H9 (cell line): ENCODE measurements at regions not wholly inside any gene's neighbourhood (a gene's known extent, or its start where the extent isn't known, plus 50 kb on each side); places are given as distances from the start of the nearest gene placed in this dataset.
"Not testable (repeated sequence)": the region's sequence is repeated elsewhere in the genome, so short reads cannot be mapped to it uniquely, and the experiment has no call there.

Source experiments
- DNase-seq: peaks from one replicate; pipeline ENCODE4 v3.0.0-alpha.2; 2017
- H2AFZ ChIP-seq: one replicate; pipeline ENCODE4 v1.6.1; 2013; ENCODE audit warnings: mild to moderate bottlenecking, low read length, control low read depth, moderate library complexity
- H2AK5ac ChIP-seq: 2 replicates; pipeline ENCODE4 v1.6.1; 2013; ENCODE audit warnings: low read length, control low read depth, mixed read lengths; ENCODE audit not compliant: insufficient read length
- H2BK120ac ChIP-seq: one replicate; pipeline ENCODE4 v1.6.1; 2013; ENCODE audit warnings: low read depth, mild to moderate bottlenecking, low read length, control low read depth, inconsistent platforms; ENCODE audit not compliant: poor library complexity, severe bottlenecking
- H2BK12ac ChIP-seq: 2 replicates; pipeline ENCODE4 v1.6.1; 2013; ENCODE audit warnings: low read length, control low read depth, mixed read lengths, low read depth; ENCODE audit not compliant: insufficient read length
- H2BK15ac ChIP-seq: 2 replicates; pipeline ENCODE4 v1.6.1; 2013; ENCODE audit warnings: low read depth, low read length, control low read depth
- H2BK20ac ChIP-seq: one replicate; pipeline ENCODE4 v1.6.1; 2013; ENCODE audit warnings: low read depth, mild to moderate bottlenecking, low read length, control low read depth, inconsistent platforms; ENCODE audit not compliant: poor library complexity, severe bottlenecking
- H2BK5ac ChIP-seq: 2 replicates; pipeline ENCODE4 v1.6.1; 2013; ENCODE audit warnings: low read length, control low read depth, mixed read lengths; ENCODE audit not compliant: insufficient read length
- H3K14ac ChIP-seq: 2 replicates; pipeline ENCODE4 v1.6.1; 2013; ENCODE audit warnings: low read length, control low read depth; ENCODE audit not compliant: insufficient read depth
- H3K18ac ChIP-seq: 2 replicates; pipeline ENCODE4 v1.6.1; 2013; ENCODE audit warnings: low read depth, mild to moderate bottlenecking, mixed read lengths, low read length, control low read depth; ENCODE audit not compliant: insufficient read length
- H3K23ac ChIP-seq: 2 replicates; pipeline ENCODE4 v1.6.1; 2013; ENCODE audit warnings: low read length, control low read depth, mixed read lengths, low read depth; ENCODE audit not compliant: insufficient read length
- H3K23me2 ChIP-seq: 2 replicates; pipeline ENCODE4 v1.6.1; 2013; ENCODE audit warnings: low read depth, mild to moderate bottlenecking, mixed read lengths, low read length, control low read depth; ENCODE audit not compliant: insufficient read length, poor library complexity, severe bottlenecking
- H3K27ac ChIP-seq: 2 replicates; pipeline ENCODE4 v1.5.1; 2013; ENCODE audit warnings: low read length, control low read depth, mixed read lengths, low read depth; ENCODE audit not compliant: insufficient read length
- H3K27me3 ChIP-seq: 2 replicates; pipeline ENCODE4 v1.6.1; 2013; ENCODE audit warnings: low read length, control low read depth, inconsistent platforms; ENCODE audit not compliant: insufficient read depth
- H3K4ac ChIP-seq: 2 replicates; pipeline ENCODE4 v1.6.1; 2013; ENCODE audit warnings: low read depth, mild to moderate bottlenecking, control low read depth, inconsistent platforms, low read length, moderate library complexity
- H3K4me1 ChIP-seq: 2 replicates; pipeline ENCODE4 v1.6.1; 2013; ENCODE audit warnings: low read length, control low read depth, inconsistent platforms; ENCODE audit not compliant: insufficient read depth
- H3K4me2 ChIP-seq: 2 replicates; pipeline ENCODE4 v1.6.1; 2013; ENCODE audit warnings: low read length, control low read depth, mixed read lengths; ENCODE audit not compliant: insufficient read length, insufficient read depth
- H3K56ac ChIP-seq: 2 replicates; pipeline ENCODE4 v1.6.1; 2013; ENCODE audit warnings: low read depth, mild to moderate bottlenecking, mixed read lengths, low read length, control low read depth; ENCODE audit not compliant: insufficient read length
- H3K79me1 ChIP-seq: 2 replicates; pipeline ENCODE4 v1.6.1; 2013; ENCODE audit warnings: low read depth, mild to moderate bottlenecking, moderate library complexity, low read length, control low read depth, inconsistent platforms; ENCODE audit not compliant: insufficient read depth, poor library complexity, severe bottlenecking
- H3K79me2 ChIP-seq: 2 replicates; pipeline ENCODE4 v1.6.1; 2013; ENCODE audit warnings: low read length, control low read depth, inconsistent platforms; ENCODE audit not compliant: insufficient read depth
- H3K9ac ChIP-seq: 2 replicates; pipeline ENCODE4 v1.6.1; 2013; ENCODE audit warnings: low read length, control low read depth, mixed read lengths; ENCODE audit not compliant: insufficient read length; ENCODE audit errors: extremely low read depth
- H3K9me3 ChIP-seq: one replicate; pipeline ENCODE4 v1.6.1; 2013; ENCODE audit warnings: low read depth, low read length, inconsistent platforms; ENCODE audit not compliant: control insufficient read depth
- H3T11ph ChIP-seq: one replicate; pipeline ENCODE4 v1.6.1; 2013; ENCODE audit warnings: mild to moderate bottlenecking, low read length, control low read depth, inconsistent platforms
- H4K20me1 ChIP-seq: one replicate; pipeline ENCODE4 v1.6.1; 2013; ENCODE audit not compliant: control insufficient read depth, insufficient read length, insufficient read depth
- H4K5ac ChIP-seq: 2 replicates; pipeline ENCODE4 v1.6.1; 2013; ENCODE audit warnings: low read depth, mild to moderate bottlenecking, mixed read lengths, low read length, control low read depth; ENCODE audit not compliant: insufficient read length
- H4K8ac ChIP-seq: replicated peaks from 2 replicates; pipeline ENCODE4 v1.6.1; 2013; ENCODE audit warnings: low read length, control low read depth, mixed read lengths, low read depth; ENCODE audit not compliant: insufficient read length
- H4K91ac ChIP-seq: 2 replicates; pipeline ENCODE4 v1.6.1; 2013; ENCODE audit warnings: low read depth, mild to moderate bottlenecking, moderate library complexity, mixed read lengths, low read length, control low read depth; ENCODE audit not compliant: insufficient read length
- H3K27ac Mint-ChIP-seq, 3 experiments: 2 replicates in 2 of 3; 3 replicates in 1 of 3; pipeline ENCODE4 v1.8.0; 2020 to 2021; ENCODE audit warnings: mixed read lengths in 3 of 3, mild to moderate bottlenecking in 1 of 3, moderate library complexity in 1 of 3
- H3K27me3 Mint-ChIP-seq: 2 replicates; pipeline ENCODE4 v1.8.0; 2021; ENCODE audit warnings: low read depth, mild to moderate bottlenecking, moderate library complexity, mixed read lengths
- H3K36me3 Mint-ChIP-seq, 3 experiments: 2 replicates in 2 of 3; 3 replicates in 1 of 3; pipeline ENCODE4 v1.8.0; 2020 to 2021; ENCODE audit warnings: low read depth in 3 of 3, mixed read lengths in 3 of 3; ENCODE audit not compliant: insufficient read depth in 1 of 3
- H3K4me1 Mint-ChIP-seq, 2 experiments: 2 replicates each; pipeline ENCODE4 v1.8.0; 2020; ENCODE audit warnings: mixed read lengths in 2 of 2
- H3K4me3 Mint-ChIP-seq, 2 experiments: 2 replicates in 1 of 2; 3 replicates in 1 of 2; pipeline ENCODE4 v1.8.0; 2020 to 2021; ENCODE audit warnings: mild to moderate bottlenecking in 2 of 2, mixed read lengths in 2 of 2, moderate library complexity in 1 of 2
- H3K9me3 Mint-ChIP-seq, 2 experiments: 2 replicates in 1 of 2; 3 replicates in 1 of 2; pipeline ENCODE4 v1.8.0; 2020; ENCODE audit warnings: mild to moderate bottlenecking in 2 of 2, mixed read lengths in 2 of 2, moderate library complexity in 1 of 2
- CTCF ChIP-seq: fragments of 200-600 bp; sonication (generic); conservative IDR thresholded peaks from 3 replicates; pipeline ENCODE4 v1.8.0; 2021; ENCODE audit warnings: antibody characterized with exemption, mild to moderate bottlenecking
- WGBS: extraction: QIAGEN DNeasy Blood & Tissue Kit; methylation state at CpG from one replicate; pipeline ENCODE4 v1.1.7; 2013; ENCODE audit warnings: missing lambda C conversion rate, low lambda C conversion rate, mixed read lengths; ENCODE audit not compliant: insufficient read length; ENCODE audit errors: extremely low coverage; 5-methylcytosine and 5-hydroxymethylcytosine counted together

- Histone ChIP-seq H2BK5ac (no peak overlapping the region), H3K27ac (no peak overlapping the region), H2BK20ac (no peak overlapping the region), H3K23ac (no peak overlapping the region), H3K18ac (no peak overlapping the region), H2BK12ac (no peak overlapping the region), H3K4ac (no peak overlapping the region), H4K91ac (no peak overlapping the region), H3K4me2 (no peak overlapping the region), H2AFZ (no peak overlapping the region), H3K4me1 (no peaks in the 10 kb centered on the region), H2BK15ac (no peak overlapping the region), H3K79me2 (no peaks in the 10 kb centered on the region), H3K9ac (no peak overlapping the region), H3K9me3 (no peaks in the 10 kb centered on the region), H3K79me1 (no peaks in the 10 kb centered on the region), H3K23me2 (no peaks in the 10 kb centered on the region), H3K56ac (no peak overlapping the region), H3K14ac (no peak overlapping the region), H3T11ph (no peak overlapping the region), H3K27me3 (no peaks in the 10 kb centered on the region), H2AK5ac (no peak overlapping the region), H2BK120ac (no peak overlapping the region), H4K5ac (no peak overlapping the region), H4K8ac (no peak overlapping the region), H4K20me1 (no peaks in the 10 kb centered on the region)
- Mint-ChIP-seq H3K4me1 (no peaks in the 10 kb centered on the region), H3K36me3 (no peaks in the 10 kb centered on the region), H3K4me3 (no peak overlapping the region), H3K27me3 (no peaks in the 10 kb centered on the region; the same call in 1 of the 2 replicates), H3K27ac (no peak overlapping the region; a peak in 1 of 7 replicates), H3K9me3 (peaks cover 0 to 2% of the 10 kb centered on the region in 2 experiments; a peak in 2 of 5 replicates)
- DNase-seq, result no peak
- TF ChIP-seq CTCF, result no peak
- WGBS, result no CpG with 5 or more reads among the region's 3 CpGs
These were observed 136.6 kb upstream of the EPB41L4A start for GRCh38 chr5:112555691-112556090.

- H3K23ac ChIP-seq, H2BK12ac ChIP-seq: not testable (repeated sequence)
- H3K9me3 ChIP-seq, result peaks cover 12% of the 10 kb centered on the region
These were observed 140.4 kb upstream of the EPB41L4A start for GRCh38 chr5:112559501-112559900.

More at GRCh38 chr5:112559501-112559900, 140.4 kb upstream of the EPB41L4A start:
- not testable (repeated sequence) for H2AFZ ChIP-seq, H3K14ac ChIP-seq, H3K27me3 Mint-ChIP-seq, H3K4me2 ChIP-seq, H3T11ph ChIP-seq, H3K18ac ChIP-seq, H2BK15ac ChIP-seq, H3K56ac ChIP-seq, H2BK5ac ChIP-seq, H2BK120ac ChIP-seq, H3K27me3 ChIP-seq, DNase-seq, H4K20me1 ChIP-seq, H2AK5ac ChIP-seq, H2BK20ac ChIP-seq, H4K91ac ChIP-seq, H4K8ac ChIP-seq, H3K27ac ChIP-seq, H3K4me3 Mint-ChIP-seq, H3K23me2 ChIP-seq, H3K4me1 ChIP-seq, H4K5ac ChIP-seq, H3K9ac ChIP-seq, H3K4ac ChIP-seq, H3K79me1 ChIP-seq, H3K79me2 ChIP-seq
- H3K27ac Mint-ChIP-seq, result peak overlapping the region in 1 of 3 experiments; percentile 68; a peak in 1 of 7 replicates
- no CpG with 5 or more reads among the region's 2 CpGs for WGBS
- peaks cover 25 to 26% of the 10 kb centered on the region in 2 experiments for H3K9me3 Mint-ChIP-seq
- H3K4me1 Mint-ChIP-seq, result peaks cover 4 to 10% of the 10 kb centered on the region in 2 experiments; a peak in 3 of 4 replicates
- peaks cover 12 to 21% (median 19%) of the 10 kb centered on the region in 3 experiments for H3K36me3 Mint-ChIP-seq
